ENCODE measurements at regions not wholly inside any gene's neighbourhood (a gene's known extent, or its start where the extent isn't known, plus 50 kb on each side); places are given as distances from the start of the nearest gene placed in this dataset.

DNA sequence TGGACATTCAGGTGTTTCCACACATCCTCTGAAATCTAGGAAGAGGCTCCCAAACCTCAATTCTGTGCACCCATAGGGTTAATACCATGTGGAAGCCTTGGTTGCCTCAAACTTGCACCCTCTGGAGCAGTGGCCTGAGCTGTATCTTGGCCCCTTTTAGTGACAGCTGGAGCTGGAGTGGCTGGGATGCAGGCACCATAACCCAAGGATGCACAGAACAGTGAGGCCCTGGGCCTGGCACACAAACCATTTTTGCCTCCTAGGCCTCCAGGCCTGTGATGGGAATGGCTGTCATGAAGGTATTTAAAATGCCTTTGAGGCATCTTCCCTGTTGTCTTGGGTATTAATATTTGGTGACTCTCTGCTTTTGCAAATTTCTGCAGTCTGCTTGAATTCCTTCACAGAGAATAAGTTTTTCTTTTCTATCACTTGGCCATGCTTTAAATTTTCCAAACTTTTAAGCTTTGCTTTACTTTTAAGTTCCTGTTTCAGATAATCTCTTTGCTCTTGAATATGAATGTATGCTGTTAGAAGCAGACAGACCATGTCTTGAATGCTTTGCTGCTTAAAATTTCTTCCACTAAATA is 1594.5 kb upstream of the PCDH20 start:
- TF ChIP-seq, protein P1, sequence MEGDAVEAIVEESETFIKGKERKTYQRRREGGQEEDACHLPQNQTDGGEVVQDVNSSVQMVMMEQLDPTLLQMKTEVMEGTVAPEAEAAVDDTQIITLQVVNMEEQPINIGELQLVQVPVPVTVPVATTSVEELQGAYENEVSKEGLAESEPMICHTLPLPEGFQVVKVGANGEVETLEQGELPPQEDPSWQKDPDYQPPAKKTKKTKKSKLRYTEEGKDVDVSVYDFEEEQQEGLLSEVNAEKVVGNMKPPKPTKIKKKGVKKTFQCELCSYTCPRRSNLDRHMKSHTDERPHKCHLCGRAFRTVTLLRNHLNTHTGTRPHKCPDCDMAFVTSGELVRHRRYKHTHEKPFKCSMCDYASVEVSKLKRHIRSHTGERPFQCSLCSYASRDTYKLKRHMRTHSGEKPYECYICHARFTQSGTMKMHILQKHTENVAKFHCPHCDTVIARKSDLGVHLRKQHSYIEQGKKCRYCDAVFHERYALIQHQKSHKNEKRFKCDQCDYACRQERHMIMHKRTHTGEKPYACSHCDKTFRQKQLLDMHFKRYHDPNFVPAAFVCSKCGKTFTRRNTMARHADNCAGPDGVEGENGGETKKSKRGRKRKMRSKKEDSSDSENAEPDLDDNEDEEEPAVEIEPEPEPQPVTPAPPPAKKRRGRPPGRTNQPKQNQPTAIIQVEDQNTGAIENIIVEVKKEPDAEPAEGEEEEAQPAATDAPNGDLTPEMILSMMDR (IDR thresholded peaks at IDR 0.05; ENCODE audit: insufficient read depth, low read length, poor library complexity, severe bottlenecking): no peak
- TF ChIP-seq EZH2phosphoT487 (conservative IDR thresholded peaks at IDR 0.05; ENCODE audit: low read length): no peak

All from SU-DHL-6 (cell line).